ENCODE measurements at regions not wholly inside any gene's neighbourhood (a gene's known extent, or its start where the extent isn't known, plus 50 kb on each side); places are given as distances from the start of the nearest gene placed in this dataset.

GRCh38 chr12:27894309-27894708 is 78.2 kb downstream of the PTHLH start:
- TF ChIP-seq, protein P1, sequence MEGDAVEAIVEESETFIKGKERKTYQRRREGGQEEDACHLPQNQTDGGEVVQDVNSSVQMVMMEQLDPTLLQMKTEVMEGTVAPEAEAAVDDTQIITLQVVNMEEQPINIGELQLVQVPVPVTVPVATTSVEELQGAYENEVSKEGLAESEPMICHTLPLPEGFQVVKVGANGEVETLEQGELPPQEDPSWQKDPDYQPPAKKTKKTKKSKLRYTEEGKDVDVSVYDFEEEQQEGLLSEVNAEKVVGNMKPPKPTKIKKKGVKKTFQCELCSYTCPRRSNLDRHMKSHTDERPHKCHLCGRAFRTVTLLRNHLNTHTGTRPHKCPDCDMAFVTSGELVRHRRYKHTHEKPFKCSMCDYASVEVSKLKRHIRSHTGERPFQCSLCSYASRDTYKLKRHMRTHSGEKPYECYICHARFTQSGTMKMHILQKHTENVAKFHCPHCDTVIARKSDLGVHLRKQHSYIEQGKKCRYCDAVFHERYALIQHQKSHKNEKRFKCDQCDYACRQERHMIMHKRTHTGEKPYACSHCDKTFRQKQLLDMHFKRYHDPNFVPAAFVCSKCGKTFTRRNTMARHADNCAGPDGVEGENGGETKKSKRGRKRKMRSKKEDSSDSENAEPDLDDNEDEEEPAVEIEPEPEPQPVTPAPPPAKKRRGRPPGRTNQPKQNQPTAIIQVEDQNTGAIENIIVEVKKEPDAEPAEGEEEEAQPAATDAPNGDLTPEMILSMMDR (IDR thresholded peaks at IDR 0.05): no peak
- no peak for TF ChIP-seq POLR2AphosphoS5 (IDR thresholded peaks at IDR 0.05)
- no peak for TF ChIP-seq POLR2A (IDR thresholded peaks at IDR 0.05)

Data from transverse colon (tissue), 4 donors.